HepG2 (cell line): ENCODE measurements at regions not wholly inside any gene's neighbourhood (a gene's known extent, or its start where the extent isn't known, plus 50 kb on each side); places are given as distances from the start of the nearest gene placed in this dataset.

Source experiments
- ATAC-seq: fragments of 200-7000 bp; cut with Tn5 transposase; 3 replicates; pipeline ENCODE4 v1.9.1; 2020; ENCODE audit warnings: mild to moderate bottlenecking, moderate library complexity
- BruUV-seq: library from RNA; stranded (reverse); fragments of 400-500 nt; replicated peaks from 2 replicates; lab custom pipeline; 2021; lab: Mats Ljungman, UMichigan
- CTCF ChIA-PET: fragments of 300-600 bp; formaldehyde crosslinking; extraction: SDS; loops from one replicate; lab custom pipeline; 2021; ENCODE audit warnings: low total read pairs, inconsistent platforms, low intra/inter-chr PET ratio; lab: Yijun Ruan, JAX
- POLR2A ChIA-PET: fragments of 350-600 bp; sonication (Branson Sonifier 250); formaldehyde crosslinking; loops from one replicate; lab custom pipeline; 2020; ENCODE audit warnings: antibody characterized with exemption, inconsistent platforms; lab: Yijun Ruan, JAX
- DNase-seq: peaks from one replicate; pipeline ENCODE4 v3.0.0-alpha.2; 2015; ENCODE audit warnings: low spot score
- FAIRE-seq: peaks from 3 replicates; lab custom pipeline; 2011; peaks lifted over from hg19 to GRCh38; lab: Jason Lieb, UNC
- H2AFZ ChIP-seq: one replicate; pipeline ENCODE4 v1.6.1; 2011; ENCODE audit warnings: low read length, inconsistent platforms
- H3K27ac ChIP-seq: fragments of 300-600 bp; 3 replicates; pipeline ENCODE4 v1.8.0; 2011; ENCODE audit warnings: mixed run types, mild to moderate bottlenecking, mixed read lengths, low read length, inconsistent platforms; ENCODE audit not compliant: insufficient read depth; ENCODE audit errors: extremely low read length
- H3K27me3 ChIP-seq, 2 experiments: fragments of 200-600 bp in 1 of 2; 2 replicates in 1 of 2; 3 replicates in 1 of 2; pipeline versions ENCODE4 v1.6.0 to v1.8.0; 2011; ENCODE audit warnings: low read length in 2 of 2, mild to moderate bottlenecking in 2 of 2, moderate library complexity in 2 of 2, inconsistent platforms in 1 of 2; ENCODE audit not compliant: insufficient read depth in 2 of 2, control insufficient read depth in 1 of 2
- H3K36me3 ChIP-seq, 2 experiments: fragments of 200-600 bp in 1 of 2; replicated peaks in 1 of 2; 2 replicates in 1 of 2; 3 replicates in 1 of 2; pipeline versions ENCODE4 v1.5.1 to v1.8.0; 2011; ENCODE audit warnings: low read length in 2 of 2, inconsistent platforms in 1 of 2; ENCODE audit not compliant: insufficient read depth in 2 of 2, control insufficient read depth in 1 of 2
- H3K4me1 ChIP-seq: 2 replicates; pipeline ENCODE4 v1.5.1; 2012; ENCODE audit warnings: low read length, inconsistent platforms; ENCODE audit not compliant: insufficient read depth
- H3K4me2 ChIP-seq: 2 replicates; pipeline ENCODE4 v1.6.0; 2011; ENCODE audit warnings: low read depth, low read length, inconsistent platforms
- H3K4me3 ChIP-seq, 3 experiments: fragments of 200-600 bp in 1 of 3; sonication (generic), shearing (Covaris generic) in 1 of 3; replicated peaks in 1 of 3; 2 replicates each; pipeline ENCODE4 v1.5.1; 2011 to 2016; ENCODE audit warnings: low read length in 3 of 3, inconsistent platforms in 2 of 3, low read depth in 2 of 3, mild to moderate bottlenecking in 2 of 3, control low read depth in 1 of 3, mixed read lengths in 1 of 3; ENCODE audit not compliant: insufficient read depth in 1 of 3
- H3K79me2 ChIP-seq: one replicate; pipeline ENCODE4 v1.6.1; 2011; ENCODE audit warnings: low read length, inconsistent platforms; ENCODE audit not compliant: insufficient read depth
- H3K9ac ChIP-seq: 2 replicates; pipeline ENCODE4 v1.6.0; 2011; ENCODE audit warnings: mild to moderate bottlenecking, low read depth, low read length, inconsistent platforms; ENCODE audit not compliant: insufficient read depth
- H3K9me3 ChIP-seq: 2 replicates; pipeline ENCODE4 v1.5.1; 2012; ENCODE audit warnings: mild to moderate bottlenecking, low read length
- H4K20me1 ChIP-seq: 2 replicates; pipeline ENCODE4 v1.6.0; 2011; ENCODE audit warnings: inconsistent platforms, mild to moderate bottlenecking, low read length, moderate library complexity; ENCODE audit not compliant: insufficient read depth
- CCDC6 ChIP-seq: sonication (generic); formaldehyde crosslinking; IDR thresholded peaks from 2 replicates; pipeline ENCODE4 v1.8.1; 2022; ENCODE audit warnings: mild to moderate bottlenecking, missing genetic modification reagents, moderate library complexity
- HMGXB4 ChIP-seq, 2 experiments: sonication (generic) in 1 of 2; formaldehyde crosslinking in 1 of 2; IDR thresholded peaks; 2 replicates each; pipeline versions ENCODE4 v1.4.0 to v1.6.1; 2018 to 2020; ENCODE audit warnings: missing genetic modification reagents in 2 of 2, borderline replicate concordance in 1 of 2, low read depth in 1 of 2, mild to moderate bottlenecking in 1 of 2, missing biosample characterization in 1 of 2
- IKZF4 ChIP-seq: sonication (generic); formaldehyde crosslinking; IDR thresholded peaks from 2 replicates; pipeline ENCODE4 v1.5.1; 2020; ENCODE audit warnings: borderline replicate concordance, mild to moderate bottlenecking, low read depth, missing genetic modification reagents; ENCODE audit errors: not compliant biosample characterization
- KAT7 ChIP-seq: IDR thresholded peaks from 2 replicates; pipeline ENCODE4 v1.6.1; 2018; ENCODE audit warnings: borderline replicate concordance, missing compliant biosample characterization
- MED8 ChIP-seq: sonication (generic); formaldehyde crosslinking; IDR thresholded peaks from 2 replicates; pipeline ENCODE4 v1.8.1; 2023; ENCODE audit warnings: mild to moderate bottlenecking, missing genetic modification reagents; ENCODE audit not compliant: insufficient replicate concordance
- POLR2A ChIP-seq, 2 experiments: IDR thresholded peaks; 2 replicates each; pipeline ENCODE4 v1.6.1; 2011; ENCODE audit warnings: low read depth in 2 of 2, low read length in 2 of 2, mild to moderate bottlenecking in 1 of 2, moderate library complexity in 1 of 2; ENCODE audit not compliant: insufficient read depth in 1 of 2
- USF2 ChIP-seq, 2 experiments: sonication (generic) in 1 of 2; formaldehyde crosslinking in 1 of 2; IDR thresholded peaks; 2 replicates each; pipeline versions ENCODE4 v1.5.1 to v1.6.1; 2011 to 2020; ENCODE audit warnings: borderline replicate concordance in 1 of 2, low read depth in 1 of 2, low read length in 1 of 2, mild to moderate bottlenecking in 1 of 2, missing genetic modification reagents in 1 of 2, moderate library complexity in 1 of 2
- WGBS: methylation state at CpG from one replicate; pipeline ENCODE4 v1.1.6; 2017; ENCODE audit warnings: low lambda C conversion rate; 5-methylcytosine and 5-hydroxymethylcytosine counted together
- in situ Hi-C: cut with HindIII; loops from 2 replicates; pipeline ENCODE4 v1.10.0; 2017; ENCODE audit warnings: low pct_unique_long_range_greater_than_20kb; ENCODE audit not compliant: extremely low pct_ligation_motif_present
- intact Hi-C: fragments of 100-400 bp; cut with micrococcal nuclease; formaldehyde crosslinking; loops from one replicate; pipeline ENCODE4 v1.10.0; 2022; ENCODE audit not compliant: unreplicated experiment

GRCh38 chr15:29456964-29457363 is 187.3 kb upstream of the NSMCE3 start:
- H3K9me3 ChIP-seq = no peaks in the 10 kb centered on the region
- TF ChIP-seq IKZF4 (CRISPR knock-in tag) (no peak), POLR2A (IDR thresholded peaks at IDR 0.05; ENCODE audit: insufficient read depth in 1 of 2, low read depth in 2 of 2, low read length in 2 of 2) (no peak), HMGXB4 (CRISPR knock-in tag; IDR thresholded peaks at IDR 0.05; ENCODE audit: borderline replicate concordance in 1 of 2, low read depth in 1 of 2) (no peak), KAT7 (CRISPR knock-in tag) (no peak), USF2 (IDR thresholded peaks at IDR 0.05; ENCODE audit: low read depth, low read length) (no peak), USF2 (CRISPR knock-in tag; IDR thresholded peaks at IDR 0.05; ENCODE audit: borderline replicate concordance) (no peak), CCDC6 (CRISPR knock-in tag) (no peak), MED8 (CRISPR knock-in tag) (no peak)
- TF ChIP-seq, all 625 proteins: peak for 0
- WGBS = 8% methylated on average over 8 of the region's 8 CpGs
- H3K9ac ChIP-seq = no peak overlapping the region
- intact Hi-C loops = no loop called here
- in situ Hi-C loops = no loop called here
- CTCF ChIA-PET = no interaction called here
- H3K27ac ChIP-seq = no peak overlapping the region
- H3K4me3 ChIP-seq = no peak overlapping the region
- FAIRE-seq (no peak), ATAC-seq (no peak), DNase-seq (no peak)
- no peaks in the 10 kb centered on the region for H4K20me1 ChIP-seq
- no peaks in the 10 kb centered on the region for H3K4me1 ChIP-seq
- H2AFZ ChIP-seq = no peak overlapping the region
- H3K36me3 ChIP-seq = no peaks in the 10 kb centered on the region
- H3K27me3 ChIP-seq = peaks cover 0 to 18% of the 10 kb centered on the region in 2 experiments; a peak in 3 of 5 replicates
- H3K79me2 ChIP-seq = no peaks in the 10 kb centered on the region
- BruUV-seq = no TSS peak
- POLR2A ChIA-PET = no interaction called here
- H3K4me2 ChIP-seq = no peak overlapping the region
